T-cell (primary cell): ENCODE measurements at regions not wholly inside any gene's neighbourhood (a gene's known extent, or its start where the extent isn't known, plus 50 kb on each side); places are given as distances from the start of the nearest gene placed in this dataset.

Experiments used
- ATAC-seq, 4 experiments: fragments of 200-7000 bp in 3 of 4; fragments of 150-1000 bp in 1 of 4; cut with Tn5 transposase; replicated peaks in 1 of 4; 1 replicate in 3 of 4; 2 replicates in 1 of 4; pipeline ENCODE4 v1.10.0; 2021; ENCODE audit warnings: moderate library complexity in 3 of 4, mild to moderate bottlenecking in 2 of 4, moderate number of reproducible peaks in 1 of 4
- CTCF ChIA-PET, 2 donors: fragments of 300-600 bp; sonication (Branson Sonifier 250); formaldehyde crosslinking; loops; one replicate each; lab custom pipeline; 2022; ENCODE audit warnings: antibody characterized with exemption in 2 of 2; lab: Charles Lee
- POLR2A ChIA-PET, 2 donors: fragments of 300-600 bp; sonication (Branson Sonifier 250); formaldehyde crosslinking; loops; one replicate each; lab custom pipeline; 2022; ENCODE audit warnings: antibody characterized with exemption in 2 of 2; lab: Charles Lee
- DNase-seq, 35 experiments: peaks; one replicate each; pipeline versions ENCODE4 v3.0.0 to v3.0.0-alpha.2; 2013 to 2023
- H3K27ac ChIP-seq: one replicate; pipeline ENCODE4 v1.5.1; 2013; ENCODE audit warnings: low read length
- H3K27me3 ChIP-seq, 2 experiments: replicated peaks in 1 of 2; 1 replicate in 1 of 2; 2 replicates in 1 of 2; pipeline versions ENCODE4 v1.6.1 to v1.7.0; 2013; ENCODE audit warnings: low read length in 1 of 2, mixed read lengths in 1 of 2; ENCODE audit not compliant: control insufficient read depth in 2 of 2, insufficient read depth in 2 of 2; ENCODE audit errors: extremely low read depth in 1 of 2
- H3K36me3 ChIP-seq, 2 donors: 1 replicate in 1 of 2; 2 replicates in 1 of 2; pipeline versions ENCODE4 v1.6.1 to v1.7.0; 2013; ENCODE audit warnings: low read length in 1 of 2; ENCODE audit not compliant: control insufficient read depth in 2 of 2, insufficient read depth in 1 of 2; ENCODE audit errors: extremely low read depth in 1 of 2
- H3K4me1 ChIP-seq, 2 experiments: 1 replicate in 1 of 2; 2 replicates in 1 of 2; pipeline versions ENCODE4 v1.6.1 to v1.7.0; 2013; ENCODE audit warnings: low read length in 2 of 2, mixed read lengths in 1 of 2; ENCODE audit not compliant: insufficient read depth in 2 of 2, control insufficient read depth in 1 of 2; ENCODE audit errors: extremely low read depth in 1 of 2
- H3K4me3 ChIP-seq, 2 donors: 1 replicate in 1 of 2; 2 replicates in 1 of 2; pipeline versions ENCODE4 v1.5.1 to v1.7.0; 2013; ENCODE audit warnings: mild to moderate bottlenecking in 2 of 2, low read length in 1 of 2, moderate library complexity in 1 of 2; ENCODE audit not compliant: control insufficient read depth in 1 of 2; ENCODE audit errors: extremely low read depth in 1 of 2
- H3K9me3 ChIP-seq: 2 replicates; pipeline ENCODE4 v1.7.0; 2013
- H3K27ac Mint-ChIP-seq, 2 donors: one replicate each; pipeline ENCODE4 v1.8.0; 2020 to 2021; ENCODE audit warnings: mild to moderate bottlenecking in 2 of 2, mixed read lengths in 2 of 2
- H3K27me3 Mint-ChIP-seq, 2 donors: one replicate each; pipeline ENCODE4 v1.8.0; 2021 to 2022; ENCODE audit warnings: mixed read lengths in 2 of 2
- H3K36me3 Mint-ChIP-seq: one replicate; pipeline ENCODE4 v1.8.0; 2021; ENCODE audit warnings: mixed read lengths
- H3K4me1 Mint-ChIP-seq, 3 donors: one replicate each; pipeline ENCODE4 v1.8.0; 2020 to 2022; ENCODE audit warnings: mixed read lengths in 3 of 3, mild to moderate bottlenecking in 1 of 3
- H3K4me3 Mint-ChIP-seq, 3 donors: one replicate each; pipeline ENCODE4 v1.8.0; 2020 to 2022; ENCODE audit warnings: mild to moderate bottlenecking in 3 of 3, mixed read lengths in 3 of 3, moderate library complexity in 3 of 3
- H3K9me3 Mint-ChIP-seq, 3 donors: one replicate each; pipeline ENCODE4 v1.8.0; 2020 to 2022; ENCODE audit warnings: mixed read lengths in 3 of 3
- WGBS: methylation state at CpG from one replicate; pipeline ENCODE4 v1.1.5; 2013; ENCODE audit warnings: missing lambda C conversion rate; ENCODE audit not compliant: insufficient coverage; 5-methylcytosine and 5-hydroxymethylcytosine counted together

DNA sequence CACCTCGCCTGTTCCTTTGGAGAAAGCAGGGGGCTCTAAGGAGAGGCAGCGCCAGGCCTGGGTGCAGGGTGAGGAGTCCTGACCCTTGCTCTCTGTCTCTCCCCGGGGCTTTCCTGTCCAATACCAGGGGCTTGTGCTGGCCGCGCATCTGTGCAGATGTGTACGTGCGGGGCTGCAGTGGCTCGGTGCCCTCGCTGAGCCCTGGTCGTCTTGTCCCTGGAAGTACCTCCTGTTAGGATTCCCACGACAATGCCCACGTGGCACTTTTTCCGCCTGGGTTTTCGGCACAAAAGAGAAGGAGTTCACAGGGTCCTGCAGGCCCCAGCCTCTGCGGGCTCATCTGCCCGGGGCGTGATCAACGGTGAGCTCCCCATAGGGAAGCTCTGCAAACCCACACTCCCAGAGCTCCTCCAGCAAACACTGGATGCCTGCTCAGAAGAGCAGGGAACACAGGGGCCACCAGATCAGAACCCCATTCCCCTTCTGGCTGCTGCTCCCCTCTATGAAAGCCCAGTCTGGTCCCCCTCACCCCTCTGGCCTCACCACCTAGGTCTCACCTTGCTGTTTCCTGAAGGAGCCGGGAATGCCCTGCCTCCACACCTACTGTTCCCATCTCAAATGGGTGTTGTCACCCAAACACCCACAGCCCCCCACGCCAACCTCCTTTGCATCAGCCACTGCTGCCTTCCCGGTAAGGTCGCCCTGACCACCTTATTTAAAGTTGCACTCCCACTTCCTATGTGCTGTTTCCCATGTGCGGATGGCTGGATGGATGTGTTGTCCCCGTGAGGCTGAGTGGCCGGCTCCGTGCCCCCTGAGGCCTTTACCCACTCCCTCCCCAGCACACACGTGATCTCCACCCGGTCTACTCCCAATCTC, 62.6 kb upstream of the PRR20G start:
- H3K4me3 Mint-ChIP-seq: no peak overlapping the region
- H3K27ac Mint-ChIP-seq: no peak overlapping the region
- POLR2A ChIA-PET: no interaction called here
- peak in 1 of 4 experiments; percentile 17 for ATAC-seq
- Histone ChIP-seq H3K27me3 (peaks cover 0 to 16% of the 10 kb centered on the region in 2 experiments), H3K4me1 (no peaks in the 10 kb centered on the region), H3K4me3 (no peak overlapping the region), H3K9me3 (no peaks in the 10 kb centered on the region), H3K27ac (no peak overlapping the region), H3K36me3 (no peaks in the 10 kb centered on the region)
- 73% methylated on average over 26 of the region's 28 CpGs for WGBS
- CTCF ChIA-PET: no interaction called here
- no peaks in the 10 kb centered on the region for H3K36me3 Mint-ChIP-seq
- H3K27me3 Mint-ChIP-seq: peaks cover 15 to 19% of the 10 kb centered on the region in 2 donors
- H3K4me1 Mint-ChIP-seq: no peaks in the 10 kb centered on the region
- no peak for DNase-seq
- H3K9me3 Mint-ChIP-seq: peaks cover 0 to 7% (median 5%) of the 10 kb centered on the region in 3 donors

DNA sequence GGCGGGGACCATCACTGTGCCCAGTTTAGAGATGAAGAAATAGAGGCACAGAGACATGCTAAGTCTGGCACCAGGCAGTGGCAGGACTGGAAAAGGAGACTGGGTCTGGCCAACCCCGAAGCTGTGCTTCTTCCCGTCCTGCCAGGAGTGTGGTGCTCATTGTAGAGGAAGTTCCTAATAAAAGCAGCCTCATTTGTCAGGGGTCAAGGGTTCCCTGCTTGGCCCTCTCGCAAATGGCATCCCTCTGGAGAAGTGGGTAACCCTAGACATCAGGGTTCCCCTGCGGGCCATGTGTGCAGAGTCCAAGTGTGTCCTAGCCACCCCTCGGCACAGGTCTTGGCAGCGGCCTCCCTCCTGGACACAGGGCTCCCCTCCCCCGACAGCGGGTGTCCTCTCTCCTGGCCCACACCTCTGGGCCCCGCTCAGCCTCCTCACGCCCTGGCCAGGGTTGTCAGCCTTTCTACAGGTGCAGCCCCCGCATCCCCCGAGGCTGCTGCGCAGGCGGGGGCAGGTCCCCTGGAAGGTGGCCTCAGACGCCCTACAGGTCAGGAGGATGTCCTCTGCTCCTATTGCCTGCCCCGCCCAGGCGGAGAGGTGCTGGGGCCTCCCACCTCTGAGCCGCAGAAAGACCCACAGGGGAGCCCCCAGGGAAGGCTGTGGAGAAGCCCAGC, 61.8 kb upstream of the PRR20G start:
- Histone ChIP-seq H3K27me3 (peaks cover 0 to 16% of the 10 kb centered on the region in 2 experiments), H3K4me1 (no peaks in the 10 kb centered on the region), H3K36me3 (no peaks in the 10 kb centered on the region), H3K27ac (no peak overlapping the region), H3K4me3 (no peak overlapping the region), H3K9me3 (no peaks in the 10 kb centered on the region)
- POLR2A ChIA-PET: no interaction called here
- DNase-seq: no peak
- Mint-ChIP-seq H3K9me3 (peaks cover 0 to 7% (median 5%) of the 10 kb centered on the region in 3 donors), H3K4me1 (no peaks in the 10 kb centered on the region), H3K4me3 (no peak overlapping the region), H3K36me3 (no peaks in the 10 kb centered on the region), H3K27ac (no peak overlapping the region), H3K27me3 (peaks cover 16 to 19% of the 10 kb centered on the region in 2 donors)
- CTCF ChIA-PET: no interaction called here
- 77% methylated on average over 18 of the region's 19 CpGs for WGBS
- no peak for ATAC-seq

DNA sequence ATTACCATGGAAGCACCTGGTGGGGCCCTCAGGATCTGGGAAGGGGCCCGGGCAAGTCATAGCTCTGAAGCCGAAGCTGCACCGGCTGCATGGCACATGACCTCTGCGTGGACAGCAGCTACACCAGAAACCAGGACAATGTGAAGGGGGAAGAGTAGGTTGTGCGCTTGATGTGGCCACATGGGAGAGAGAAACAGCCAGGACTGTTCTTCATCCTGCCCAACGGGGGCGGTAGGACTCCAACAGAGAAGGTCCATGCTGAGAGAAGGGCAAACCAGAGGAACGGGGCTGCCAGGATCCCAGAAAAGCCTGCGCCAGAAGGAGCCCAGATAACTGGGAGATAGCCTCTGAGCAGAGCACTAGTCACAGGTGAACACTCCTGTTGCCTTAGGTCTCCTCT, 54.9 kb upstream of the PRR20G start:
- peaks cover 5 to 9% (median 7%) of the 10 kb centered on the region in 3 donors for H3K9me3 Mint-ChIP-seq
- peaks cover 30 to 38% of the 10 kb centered on the region in 2 donors for H3K27me3 Mint-ChIP-seq
- ATAC-seq: no peak
- Histone ChIP-seq H3K36me3 (no peaks in the 10 kb centered on the region), H3K27ac (no peak overlapping the region), H3K4me3 (no peak overlapping the region), H3K9me3 (peaks cover 3% of the 10 kb centered on the region), H3K27me3 (peaks cover 15 to 23% of the 10 kb centered on the region in 2 experiments), H3K4me1 (no peaks in the 10 kb centered on the region)
- ChIA-PET CTCF (no interaction called here), POLR2A (no interaction called here)
- no peak overlapping the region for H3K27ac Mint-ChIP-seq
- WGBS: 54% methylated on average over 8 of the region's 9 CpGs
- no peaks in the 10 kb centered on the region for H3K4me1 Mint-ChIP-seq
- H3K36me3 Mint-ChIP-seq: no peaks in the 10 kb centered on the region
- DNase-seq: no peak
- H3K4me3 Mint-ChIP-seq: no peak overlapping the region

DNA sequence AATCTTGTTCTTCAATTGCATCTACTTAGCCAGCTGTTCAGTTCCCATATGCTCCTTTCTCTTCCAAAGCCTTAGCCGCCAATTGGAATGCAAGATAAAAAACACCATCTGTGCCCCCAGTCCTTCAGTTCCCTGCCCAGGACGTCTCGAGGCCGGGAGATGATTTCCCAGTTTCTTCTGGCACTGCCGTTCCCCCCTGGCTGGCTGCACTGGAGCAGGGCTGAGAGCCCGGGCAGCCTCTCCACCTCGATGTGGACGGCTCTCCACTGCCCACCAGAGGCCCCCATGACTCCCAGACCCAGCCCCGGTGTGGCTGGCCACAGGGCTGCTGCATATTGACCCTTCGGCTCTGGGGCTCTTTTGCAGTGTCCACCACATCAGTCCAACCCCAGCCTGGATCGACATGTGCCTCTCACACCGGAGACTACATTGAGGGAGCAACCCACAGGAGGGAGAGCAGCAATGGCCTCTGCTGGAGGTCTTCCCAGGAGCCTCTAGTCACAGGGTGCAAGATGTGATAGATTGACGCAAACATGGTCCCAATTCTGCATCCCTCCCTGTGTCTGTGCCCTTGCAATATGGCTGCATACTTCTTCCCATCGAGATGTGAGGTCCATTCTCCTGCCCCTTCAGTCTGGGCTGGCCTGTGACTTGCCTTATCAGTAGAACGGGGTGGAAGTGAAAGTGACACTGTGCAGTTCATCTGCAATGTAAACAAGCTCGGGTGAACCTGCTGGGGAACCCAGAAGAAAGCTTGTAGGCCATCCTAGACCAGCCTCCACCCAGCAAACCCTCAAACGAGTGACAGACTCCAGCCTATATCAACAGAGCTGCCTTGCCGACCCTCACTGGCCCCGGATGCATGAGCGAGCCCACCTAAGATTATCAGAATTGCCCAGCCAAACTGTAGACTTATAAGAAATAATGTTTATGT, 52.3 kb upstream of the PRR20G start:
- Mint-ChIP-seq H3K27ac (no peak overlapping the region), H3K9me3 (peaks cover 0 to 9% (median 0%) of the 10 kb centered on the region in 3 donors), H3K36me3 (no peaks in the 10 kb centered on the region), H3K4me3 (no peak overlapping the region), H3K27me3 (peaks cover 33 to 36% of the 10 kb centered on the region in 2 donors), H3K4me1 (no peaks in the 10 kb centered on the region)
- ATAC-seq (no peak), DNase-seq (no peak)
- H3K27me3 ChIP-seq: peaks cover 15 to 41% of the 10 kb centered on the region in 2 experiments
- H3K4me3 ChIP-seq: no peak overlapping the region
- POLR2A ChIA-PET: no interaction called here
- H3K36me3 ChIP-seq: no peaks in the 10 kb centered on the region
- CTCF ChIA-PET: no interaction called here
- no peak overlapping the region for H3K27ac ChIP-seq
- H3K9me3 ChIP-seq: peaks cover 3% of the 10 kb centered on the region
- no peaks in the 10 kb centered on the region for H3K4me1 ChIP-seq
- WGBS: 68% methylated on average over 12 of the region's 20 CpGs

DNA sequence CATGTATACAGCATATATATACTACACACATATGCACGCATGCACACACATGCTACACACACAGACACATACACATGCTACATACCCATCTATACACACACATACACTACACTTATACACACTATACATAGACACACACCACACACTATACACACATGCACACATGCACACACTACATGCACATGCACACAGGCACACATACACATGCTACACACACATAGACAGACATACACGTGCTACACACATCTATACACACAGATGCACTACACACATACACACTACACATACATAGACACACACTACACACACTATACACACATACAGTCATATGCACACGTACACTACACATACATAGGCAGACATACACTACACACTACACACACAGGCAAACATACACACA, 51.2 kb upstream of the PRR20G start:
- Mint-ChIP-seq H3K27me3 (peaks cover 29 to 36% of the 10 kb centered on the region in 2 donors), H3K4me1 (no peaks in the 10 kb centered on the region), H3K4me3 (no peak overlapping the region), H3K9me3 (peaks cover 0 to 9% (median 8%) of the 10 kb centered on the region in 3 donors), H3K27ac (no peak overlapping the region), H3K36me3 (no peaks in the 10 kb centered on the region)
- Histone ChIP-seq H3K27me3 (peaks cover 15 to 41% of the 10 kb centered on the region in 2 experiments), H3K4me3 (no peak overlapping the region), H3K27ac (no peak overlapping the region), H3K36me3 (no peaks in the 10 kb centered on the region), H3K9me3 (peaks cover 3% of the 10 kb centered on the region), H3K4me1 (no peaks in the 10 kb centered on the region)
- CTCF ChIA-PET: no interaction called here
- 64% methylated on average over 3 of the region's 3 CpGs for WGBS
- DNase-seq (no peak), ATAC-seq (no peak)
- POLR2A ChIA-PET: no interaction called here

DNA sequence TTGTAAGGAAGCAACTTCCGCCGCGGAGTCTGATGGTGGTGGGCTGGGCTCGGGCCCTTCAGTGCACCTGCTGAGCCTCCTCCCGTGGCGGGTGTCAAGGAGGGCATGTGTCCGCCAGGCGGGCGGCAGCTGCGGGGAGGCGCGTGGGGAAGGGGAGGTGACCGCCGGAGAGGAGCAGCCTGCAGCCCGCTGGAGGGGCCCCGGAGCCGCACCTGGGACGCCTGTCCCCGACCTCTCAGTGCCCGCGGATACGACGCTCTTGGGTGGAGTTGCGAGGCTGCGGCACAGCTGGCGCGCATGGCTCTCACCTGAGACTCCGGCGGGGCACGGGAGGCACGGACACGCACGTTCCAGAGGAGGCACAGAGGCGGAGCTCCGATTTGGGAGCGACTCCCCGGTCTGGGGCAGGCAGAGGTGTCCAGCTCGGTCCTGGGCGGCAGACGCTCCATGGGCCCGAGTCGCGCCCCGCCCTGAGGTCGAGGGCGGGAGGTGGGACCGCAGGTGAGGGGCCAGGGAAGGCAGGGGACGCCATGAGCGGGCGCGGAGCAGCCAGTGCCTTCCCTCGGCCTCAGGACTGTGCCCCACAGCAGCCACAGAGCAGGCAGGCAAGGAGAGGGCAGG, 50.2 kb upstream of the PRR20G start:
- ChIA-PET POLR2A (no interaction called here), CTCF (no interaction called here)
- H3K36me3 ChIP-seq: no peaks in the 10 kb centered on the region
- ATAC-seq (no peak), DNase-seq (no peak)
- H3K9me3 ChIP-seq: peaks cover 3% of the 10 kb centered on the region
- 28% methylated on average over 52 of the region's 52 CpGs for WGBS
- peaks cover 15 to 41% of the 10 kb centered on the region in 2 experiments for H3K27me3 ChIP-seq
- Mint-ChIP-seq H3K36me3 (no peaks in the 10 kb centered on the region), H3K4me1 (no peaks in the 10 kb centered on the region), H3K27ac (no peak overlapping the region), H3K27me3 (peaks cover 28 to 36% of the 10 kb centered on the region in 2 donors), H3K9me3 (peaks cover 0 to 10% (median 9%) of the 10 kb centered on the region in 3 donors), H3K4me3 (no peak overlapping the region)
- H3K4me1 ChIP-seq: no peaks in the 10 kb centered on the region
- H3K27ac ChIP-seq: no peak overlapping the region
- H3K4me3 ChIP-seq: no peak overlapping the region
